Type B pancreatic cell (in vitro differentiated cells): ENCODE measurements at regions not wholly inside any gene's neighbourhood (a gene's known extent, or its start where the extent isn't known, plus 50 kb on each side); places are given as distances from the start of the nearest gene placed in this dataset.

Source experiments
- DNase-seq: peaks from one replicate; pipeline ENCODE4 v3.0.0; 2021; ENCODE audit warnings: mixed read lengths; ENCODE audit not compliant: unreplicated experiment; ENCODE audit errors: extremely low spot score
- H3K27ac Mint-ChIP-seq: 2 replicates; pipeline ENCODE4 v1.8.0; 2021; ENCODE audit warnings: mild to moderate bottlenecking, mixed read lengths
- H3K27me3 Mint-ChIP-seq: 2 replicates; pipeline ENCODE4 v1.8.0; 2021; ENCODE audit warnings: mixed read lengths
- H3K36me3 Mint-ChIP-seq: 2 replicates; pipeline ENCODE4 v1.8.0; 2021; ENCODE audit warnings: mixed read lengths
- H3K4me1 Mint-ChIP-seq: one replicate; pipeline ENCODE4 v1.8.0; 2021; ENCODE audit warnings: mixed read lengths; ENCODE audit not compliant: unreplicated experiment
- H3K4me3 Mint-ChIP-seq: 2 replicates; pipeline ENCODE4 v1.8.0; 2021; ENCODE audit warnings: mild to moderate bottlenecking, mixed read lengths
- H3K9me3 Mint-ChIP-seq: 2 replicates; pipeline ENCODE4 v1.8.0; 2021; ENCODE audit warnings: mixed read lengths
- CTCF ChIP-seq: fragments of 200-600 bp; sonication (generic); conservative IDR thresholded peaks from 2 replicates; pipeline ENCODE4 v1.5.0; 2021; ENCODE audit warnings: antibody characterized with exemption, mild to moderate bottlenecking

- Mint-ChIP-seq H3K27ac (no peak overlapping the region), H3K27me3 (no peaks in the 10 kb centered on the region), H3K4me1 (peaks cover 23% of the 10 kb centered on the region), H3K36me3 (peaks cover 5% of the 10 kb centered on the region), H3K9me3 (peaks cover 10% of the 10 kb centered on the region), H3K4me3 (no peak overlapping the region)
- DNase-seq, result no peak
- TF ChIP-seq CTCF, result no peak
These were observed 170.3 kb downstream of the ZC3H11B start for GRCh38 chr1:219442611-219443061.

GRCh38 chr1:219441884-219442283 is 171.0 kb downstream of the ZC3H11B start:
- Mint-ChIP-seq H3K27me3 (no peaks in the 10 kb centered on the region), H3K9me3 (peaks cover 10% of the 10 kb centered on the region), H3K4me1 (peaks cover 23% of the 10 kb centered on the region), H3K36me3 (peaks cover 5% of the 10 kb centered on the region), H3K4me3 (no peak overlapping the region), H3K27ac (no peak overlapping the region)
- no peak for TF ChIP-seq CTCF
- no peak for DNase-seq

GRCh38 chr1:219439376-219439775 is 173.5 kb downstream of the ZC3H11B start:
- no peak for TF ChIP-seq CTCF
- Mint-ChIP-seq H3K9me3 (peaks cover 8% of the 10 kb centered on the region), H3K27me3 (no peaks in the 10 kb centered on the region), H3K36me3 (peaks cover 5% of the 10 kb centered on the region), H3K4me3 (no peak overlapping the region), H3K4me1 (peaks cover 20% of the 10 kb centered on the region), H3K27ac (no peak overlapping the region)
- no peak for DNase-seq

- Mint-ChIP-seq H3K4me3 (no peak overlapping the region), H3K27ac (no peak overlapping the region), H3K36me3 (peaks cover 5% of the 10 kb centered on the region), H3K27me3 (no peaks in the 10 kb centered on the region), H3K9me3 (peaks cover 5% of the 10 kb centered on the region), H3K4me1 (peaks cover 17% of the 10 kb centered on the region)
- TF ChIP-seq CTCF, result no peak
- DNase-seq, result no peak
These were observed 174.5 kb downstream of the ZC3H11B start for GRCh38 chr1:219438386-219438785.

GRCh38 chr1:219434923-219435297 is 178.0 kb downstream of the ZC3H11B start:
- no peak for TF ChIP-seq CTCF
- DNase-seq, result no peak
- Mint-ChIP-seq H3K27me3 (no peaks in the 10 kb centered on the region), H3K36me3 (peaks cover 9% of the 10 kb centered on the region), H3K4me1 (peaks cover 18% of the 10 kb centered on the region), H3K4me3 (no peak overlapping the region), H3K27ac (no peak overlapping the region), H3K9me3 (no peaks in the 10 kb centered on the region)
